Uterus (tissue), 3 donors: ENCODE measurements at regions not wholly inside any gene's neighbourhood (a gene's known extent, or its start where the extent isn't known, plus 50 kb on each side); places are given as distances from the start of the nearest gene placed in this dataset.

Experiments used
- DNase-seq, 2 donors: peaks; one replicate each; pipeline ENCODE4 v3.0.0-alpha.2; 2019 to 2020
- H3K27ac ChIP-seq, 2 donors: fragments of 200-600 bp; sonication (generic); 1 replicate in 1 of 2; 2 replicates in 1 of 2; pipeline ENCODE4 v1.5.1; 2016 to 2018
- H3K27me3 ChIP-seq, 2 donors: fragments of 200-600 bp; sonication (generic); one replicate each; pipeline ENCODE4 v1.5.1; 2018 to 2019; ENCODE audit warnings: control low read depth in 1 of 2
- H3K36me3 ChIP-seq, 2 donors: fragments of 200-600 bp; sonication (generic); one replicate each; pipeline ENCODE4 v1.5.1; 2019; ENCODE audit warnings: control low read depth in 1 of 2
- H3K4me1 ChIP-seq, 2 donors: fragments of 200-600 bp; sonication (generic); one replicate each; pipeline ENCODE4 v1.5.1; 2018 to 2019; ENCODE audit warnings: control low read depth in 1 of 2
- H3K4me3 ChIP-seq, 2 donors: fragments of 200-600 bp; sonication (generic); 1 replicate in 1 of 2; 2 replicates in 1 of 2; pipeline ENCODE4 v1.5.1; 2018 to 2019; ENCODE audit warnings: mild to moderate bottlenecking in 1 of 2
- H3K9me3 ChIP-seq, 2 donors: fragments of 200-600 bp; sonication (generic); one replicate each; pipeline ENCODE4 v1.5.1; 2019; ENCODE audit warnings: control low read depth in 1 of 2
- POLR2A ChIP-seq, 2 donors: fragments of 450-650 bp; IDR thresholded peaks; one replicate each; pipeline ENCODE4 v1.6.1; 2016; ENCODE audit warnings: antibody characterized with exemption in 2 of 2, mild to moderate bottlenecking in 1 of 2, moderate library complexity in 1 of 2
- intact Hi-C: fragments of 100-400 bp; cut with DNase I; formaldehyde crosslinking; loops from one replicate; pipeline ENCODE4 v1.15.1; 2023; ENCODE audit warnings: low total_unique reads
- TF ChIP-seq, protein P1 (sequence below), 4 experiments: fragments of 200-600 bp in 2 of 4; fragments of 450-650 bp in 2 of 4; sonication (generic) in 2 of 4; IDR thresholded peaks; one replicate each; pipeline ENCODE4 v1.5.1; 2016 to 2019; ENCODE audit warnings: antibody characterized with exemption in 4 of 4, mild to moderate bottlenecking in 2 of 4, moderate library complexity in 1 of 4
- donor health status: DM: yes; HTN: yes; CAD: no.

- Histone ChIP-seq H3K4me1 (no peaks in the 10 kb centered on the region), H3K27me3 (no peaks in the 10 kb centered on the region), H3K4me3 (no peak overlapping the region), H3K27ac (no peak overlapping the region), H3K36me3 (no peaks in the 10 kb centered on the region), H3K9me3 (no peaks in the 10 kb centered on the region)
- DNase-seq: no peak
- TF ChIP-seq POLR2A (IDR thresholded peaks at IDR 0.05): no peak
- TF ChIP-seq, protein P1, sequence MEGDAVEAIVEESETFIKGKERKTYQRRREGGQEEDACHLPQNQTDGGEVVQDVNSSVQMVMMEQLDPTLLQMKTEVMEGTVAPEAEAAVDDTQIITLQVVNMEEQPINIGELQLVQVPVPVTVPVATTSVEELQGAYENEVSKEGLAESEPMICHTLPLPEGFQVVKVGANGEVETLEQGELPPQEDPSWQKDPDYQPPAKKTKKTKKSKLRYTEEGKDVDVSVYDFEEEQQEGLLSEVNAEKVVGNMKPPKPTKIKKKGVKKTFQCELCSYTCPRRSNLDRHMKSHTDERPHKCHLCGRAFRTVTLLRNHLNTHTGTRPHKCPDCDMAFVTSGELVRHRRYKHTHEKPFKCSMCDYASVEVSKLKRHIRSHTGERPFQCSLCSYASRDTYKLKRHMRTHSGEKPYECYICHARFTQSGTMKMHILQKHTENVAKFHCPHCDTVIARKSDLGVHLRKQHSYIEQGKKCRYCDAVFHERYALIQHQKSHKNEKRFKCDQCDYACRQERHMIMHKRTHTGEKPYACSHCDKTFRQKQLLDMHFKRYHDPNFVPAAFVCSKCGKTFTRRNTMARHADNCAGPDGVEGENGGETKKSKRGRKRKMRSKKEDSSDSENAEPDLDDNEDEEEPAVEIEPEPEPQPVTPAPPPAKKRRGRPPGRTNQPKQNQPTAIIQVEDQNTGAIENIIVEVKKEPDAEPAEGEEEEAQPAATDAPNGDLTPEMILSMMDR (IDR thresholded peaks at IDR 0.05): no peak
- intact Hi-C loops: no loop called here
These were observed 671.9 kb downstream of the SUCLG1 start for GRCh38 chr2:83787189-83787588.

DNA sequence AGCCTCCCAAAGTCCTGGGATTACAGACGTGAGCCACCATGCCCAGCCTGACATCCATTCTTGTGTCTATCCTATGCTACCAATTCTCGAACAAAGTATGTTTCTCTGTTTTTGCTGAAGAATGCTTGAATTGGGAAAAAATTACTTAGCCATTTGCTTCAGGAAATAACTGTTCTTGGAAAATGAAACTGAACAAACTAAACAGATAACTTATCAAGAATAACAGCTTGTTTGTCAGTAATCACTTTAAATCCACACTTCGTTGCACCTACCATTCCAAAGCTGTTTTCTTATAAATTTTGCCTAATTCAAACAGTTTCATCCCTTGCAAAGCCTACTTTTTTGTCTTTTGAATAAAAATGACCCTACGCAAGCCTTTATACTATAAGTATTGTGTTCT is 672.9 kb downstream of the SUCLG1 start:
- H3K9me3 ChIP-seq: no peaks in the 10 kb centered on the region
- no peaks in the 10 kb centered on the region for H3K4me1 ChIP-seq
- no peaks in the 10 kb centered on the region for H3K36me3 ChIP-seq
- no peak overlapping the region for H3K27ac ChIP-seq
- H3K4me3 ChIP-seq: no peak overlapping the region
- DNase-seq: no peak
- TF ChIP-seq, protein P1 (IDR thresholded peaks at IDR 0.05): no peak
- no peak for TF ChIP-seq POLR2A (IDR thresholded peaks at IDR 0.05)
- intact Hi-C loops: no loop called here
- H3K27me3 ChIP-seq: no peaks in the 10 kb centered on the region

- Histone ChIP-seq H3K27ac (no peak overlapping the region), H3K4me3 (no peak overlapping the region), H3K27me3 (no peaks in the 10 kb centered on the region), H3K9me3 (no peaks in the 10 kb centered on the region), H3K4me1 (no peaks in the 10 kb centered on the region), H3K36me3 (no peaks in the 10 kb centered on the region)
- TF ChIP-seq, protein P1 (IDR thresholded peaks at IDR 0.05): no peak
- TF ChIP-seq POLR2A (IDR thresholded peaks at IDR 0.05): no peak
- no peak for DNase-seq
- intact Hi-C loops: no loop called here
These were observed 674.1 kb downstream of the SUCLG1 start for GRCh38 chr2:83784947-83785346.

- H3K36me3 ChIP-seq: no peaks in the 10 kb centered on the region
- no peak for DNase-seq
- H3K27me3 ChIP-seq: no peaks in the 10 kb centered on the region
- no peaks in the 10 kb centered on the region for H3K4me1 ChIP-seq
- intact Hi-C loops: no loop called here
- TF ChIP-seq POLR2A (IDR thresholded peaks at IDR 0.05): no peak
- TF ChIP-seq, protein P1 (IDR thresholded peaks at IDR 0.05): no peak
- H3K4me3 ChIP-seq: no peak overlapping the region
- no peak overlapping the region for H3K27ac ChIP-seq
- H3K9me3 ChIP-seq: no peaks in the 10 kb centered on the region
These were observed 674.8 kb downstream of the SUCLG1 start for GRCh38 chr2:83784315-83784714.

DNA sequence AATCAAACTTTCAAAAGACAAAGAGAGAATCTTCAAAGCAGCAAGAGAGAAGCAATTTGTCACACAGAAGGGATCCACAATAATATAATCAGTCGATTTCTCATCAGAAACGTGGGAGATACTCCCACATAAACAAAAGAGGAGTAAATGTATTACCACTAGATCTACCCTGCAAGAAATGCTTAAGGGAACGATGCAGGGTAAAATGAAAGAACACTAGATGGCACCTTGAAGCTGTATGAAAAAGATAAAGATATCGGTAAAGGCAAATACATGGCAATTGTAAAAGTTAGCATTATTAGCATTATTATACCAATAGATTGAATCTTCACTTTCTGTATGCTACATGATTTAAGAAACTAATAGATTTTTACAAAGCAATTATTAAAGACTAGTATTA is 677.0 kb downstream of the SUCLG1 start:
- DNase-seq: no peak
- no peaks in the 10 kb centered on the region for H3K27me3 ChIP-seq
- no peak overlapping the region for H3K4me3 ChIP-seq
- no peak for TF ChIP-seq POLR2A (IDR thresholded peaks at IDR 0.05)
- TF ChIP-seq, protein P1 (IDR thresholded peaks at IDR 0.05): no peak
- H3K9me3 ChIP-seq: no peaks in the 10 kb centered on the region
- intact Hi-C loops: no loop called here
- no peak overlapping the region for H3K27ac ChIP-seq
- H3K4me1 ChIP-seq: no peaks in the 10 kb centered on the region
- H3K36me3 ChIP-seq: peaks cover 0 to 4% of the 10 kb centered on the region in 2 donors
